Ureter (tissue), 1 donor: ENCODE measurements at regions not wholly inside any gene's neighbourhood (a gene's known extent, or its start where the extent isn't known, plus 50 kb on each side); places are given as distances from the start of the nearest gene placed in this dataset.

ENCODE experiments used
- DNase-seq: peaks from one replicate; pipeline ENCODE4 v3.0.0-alpha.2; 2020; ENCODE audit warnings: low spot score
- donor health status: DM: yes; HTN: yes; CAD: no.

GRCh38 chr10:78755063-78755701 lies 313.6 kb upstream of the ZMIZ1 start:
- no peak for DNase-seq

GRCh38 chr10:78755877-78756455 lies 312.8 kb upstream of the ZMIZ1 start:
- no peak for DNase-seq

- peak; percentile 88 for DNase-seq
Observed at GRCh38 chr10:78756604-78757343, 312.0 kb upstream of the ZMIZ1 start.

GRCh38 chr10:78757344-78757925 lies 311.3 kb upstream of the ZMIZ1 start:
- no peak for DNase-seq

GRCh38 chr10:78758176-78758575 lies 310.6 kb upstream of the ZMIZ1 start:
- no peak for DNase-seq

GRCh38 chr10:78759456-78760120 lies 309.2 kb upstream of the ZMIZ1 start:
- no peak for DNase-seq

- DNase-seq: no peak
Observed at GRCh38 chr10:78760463-78761310, 308.1 kb upstream of the ZMIZ1 start.

- no peak for DNase-seq
Observed at GRCh38 chr10:78761311-78761781, 307.4 kb upstream of the ZMIZ1 start.

- no peak for DNase-seq
Observed at GRCh38 chr10:78762086-78762630, 306.6 kb upstream of the ZMIZ1 start.

- no peak for DNase-seq
Observed at GRCh38 chr10:78763234-78763633, 305.5 kb upstream of the ZMIZ1 start.

- DNase-seq: peak; percentile 70
Observed at GRCh38 chr10:78763651-78764395, 304.9 kb upstream of the ZMIZ1 start.

- no peak for DNase-seq
Observed at GRCh38 chr10:78764436-78764835, 304.3 kb upstream of the ZMIZ1 start.

- no peak for DNase-seq
Observed at GRCh38 chr10:78764846-78765430, 303.8 kb upstream of the ZMIZ1 start.

- no peak for DNase-seq
Observed at GRCh38 chr10:78765726-78766335, 302.9 kb upstream of the ZMIZ1 start.

- DNase-seq: no peak
Observed at GRCh38 chr10:78766603-78767002, 302.2 kb upstream of the ZMIZ1 start.

GRCh38 chr10:78768041-78768835 lies 300.5 kb upstream of the ZMIZ1 start:
- DNase-seq: no peak

- DNase-seq: no peak
Observed at GRCh38 chr10:78768876-78769275, 299.9 kb upstream of the ZMIZ1 start.

- DNase-seq: no peak
Observed at GRCh38 chr10:78769526-78769925, 299.2 kb upstream of the ZMIZ1 start.
